ENCODE measurements at regions not wholly inside any gene's neighbourhood (a gene's known extent, or its start where the extent isn't known, plus 50 kb on each side); places are given as distances from the start of the nearest gene placed in this dataset.

GRCh38 chr5:8333485-8333884 is 464.5 kb downstream of the MTRR start:
- no peak for DNase-seq (ENCODE audit: low read depth in 2 of 2)
- no peak overlapping the region for H3K4me3 ChIP-seq (replicated peaks in 1 of 2; ENCODE audit: low read depth in 2 of 2, low read length in 2 of 2)
- TF ChIP-seq CTCF (IDR thresholded peaks at IDR 0.05; ENCODE audit: low read depth, low read length), result no peak

- no peak overlapping the region for H3K4me3 ChIP-seq (replicated peaks in 1 of 2; ENCODE audit: low read depth in 2 of 2, low read length in 2 of 2)
- TF ChIP-seq CTCF (IDR thresholded peaks at IDR 0.05; ENCODE audit: low read depth, low read length), result no peak
- DNase-seq (ENCODE audit: low read depth in 2 of 2), result peak in 1 of 2 donors; percentile 2
Observed at GRCh38 chr5:8333977-8334376, 465.0 kb downstream of the MTRR start.

- H3K4me3 ChIP-seq (replicated peaks in 1 of 2; ENCODE audit: low read depth in 2 of 2, low read length in 2 of 2), result no peak overlapping the region
- DNase-seq (ENCODE audit: low read depth in 2 of 2), result peak in 1 of 2 donors; percentile 4
- no peak for TF ChIP-seq CTCF (IDR thresholded peaks at IDR 0.05; ENCODE audit: low read depth, low read length)
Observed at GRCh38 chr5:8340261-8340660, 471.3 kb downstream of the MTRR start.

- peak; percentile 45 to 47 for DNase-seq (ENCODE audit: low read depth in 2 of 2)
- peak; percentile 49 for TF ChIP-seq CTCF (IDR thresholded peaks at IDR 0.05; ENCODE audit: low read depth, low read length)
- H3K4me3 ChIP-seq (replicated peaks in 1 of 2; ENCODE audit: low read depth in 2 of 2, low read length in 2 of 2), result no peak overlapping the region
Observed at GRCh38 chr5:8340739-8341344, 471.9 kb downstream of the MTRR start.

- H3K4me3 ChIP-seq (replicated peaks in 1 of 2; ENCODE audit: low read depth in 2 of 2, low read length in 2 of 2), result no peak overlapping the region
- DNase-seq (ENCODE audit: low read depth in 2 of 2), result peak; percentile 13 to 25
- no peak for TF ChIP-seq CTCF (IDR thresholded peaks at IDR 0.05; ENCODE audit: low read depth, low read length)
Observed at GRCh38 chr5:8341406-8341805, 472.5 kb downstream of the MTRR start.

- no peak overlapping the region for H3K4me3 ChIP-seq (replicated peaks in 1 of 2; ENCODE audit: low read depth in 2 of 2, low read length in 2 of 2)
- TF ChIP-seq CTCF (IDR thresholded peaks at IDR 0.05; ENCODE audit: low read depth, low read length), result no peak
- no peak for DNase-seq (ENCODE audit: low read depth in 2 of 2)
Observed at GRCh38 chr5:8347984-8348383, 479.0 kb downstream of the MTRR start.

GRCh38 chr5:8349855-8350254 is 480.9 kb downstream of the MTRR start:
- no peak overlapping the region for H3K4me3 ChIP-seq (replicated peaks in 1 of 2; ENCODE audit: low read depth in 2 of 2, low read length in 2 of 2)
- TF ChIP-seq CTCF (IDR thresholded peaks at IDR 0.05; ENCODE audit: low read depth, low read length), result no peak
- no peak for DNase-seq (ENCODE audit: low read depth in 2 of 2)

All from cardiac fibroblast (primary cell).